ENCODE measurements at regions not wholly inside any gene's neighbourhood (a gene's known extent, or its start where the extent isn't known, plus 50 kb on each side); places are given as distances from the start of the nearest gene placed in this dataset.
"Not testable (repeated sequence)": the region's sequence is repeated elsewhere in the genome, so short reads cannot be mapped to it uniquely, and the experiment has no call there.

- no peak for DNase-seq (ENCODE audit: unreplicated experiment)
- Mint-ChIP-seq H3K27me3 (ENCODE audit: insufficient read depth, unreplicated experiment) (peaks cover 82% of the 10 kb centered on the region), H3K4me3 (ENCODE audit: unreplicated experiment) (no peak overlapping the region), H3K9me3 (ENCODE audit: unreplicated experiment) (no peaks in the 10 kb centered on the region), H3K36me3 (ENCODE audit: insufficient read depth, unreplicated experiment) (no peaks in the 10 kb centered on the region), H3K27ac (ENCODE audit: low read depth, unreplicated experiment) (no peak overlapping the region), H3K4me1 (ENCODE audit: insufficient read depth, unreplicated experiment) (no peaks in the 10 kb centered on the region)
- BruUV-seq (replicated peaks): no TSS peak
- TF ChIP-seq CTCF (IDR thresholded peaks at IDR 0.05; ENCODE audit: unreplicated experiment): no peak
- intact Hi-C loops (cut with micrococcal nuclease): no loop called here
- ChIA-PET CTCF (interaction anchor here (0.6 to 0.9 kb wide), 2 partner anchors 12 to 126 kb away, joined by 4 to 6 read pairs; no protein-coding TSS in a partner anchor), POLR2A (no interaction called here)
Observed at GRCh38 chr9:15068261-15068660, 158.0 kb upstream of the FREM1 start.

GRCh38 chr9:15059003-15059402 lies 148.8 kb upstream of the FREM1 start:
- intact Hi-C loops (cut with micrococcal nuclease): no loop called here
- Mint-ChIP-seq H3K4me3 (ENCODE audit: unreplicated experiment) (no peak overlapping the region), H3K9me3 (ENCODE audit: unreplicated experiment) (no peaks in the 10 kb centered on the region), H3K27me3 (ENCODE audit: insufficient read depth, unreplicated experiment) (peaks cover 58% of the 10 kb centered on the region), H3K36me3 (ENCODE audit: insufficient read depth, unreplicated experiment) (peaks cover 6% of the 10 kb centered on the region), H3K27ac (ENCODE audit: low read depth, unreplicated experiment) (no peak overlapping the region), H3K4me1 (ENCODE audit: insufficient read depth, unreplicated experiment) (no peaks in the 10 kb centered on the region)
- CTCF ChIA-PET: no interaction called here
- no TSS peak for BruUV-seq (replicated peaks)
- POLR2A ChIA-PET: no interaction called here
- no peak for TF ChIP-seq CTCF (IDR thresholded peaks at IDR 0.05; ENCODE audit: unreplicated experiment)
- DNase-seq (ENCODE audit: unreplicated experiment): no peak

GRCh38 chr9:15058236-15058635 lies 148.0 kb upstream of the FREM1 start:
- intact Hi-C loops (cut with micrococcal nuclease): no loop called here
- H3K27ac Mint-ChIP-seq (ENCODE audit: low read depth, unreplicated experiment): no peak overlapping the region
- H3K36me3 Mint-ChIP-seq (ENCODE audit: insufficient read depth, unreplicated experiment): peaks cover 6% of the 10 kb centered on the region
- H3K27me3 Mint-ChIP-seq (ENCODE audit: insufficient read depth, unreplicated experiment): peaks cover 58% of the 10 kb centered on the region
- H3K4me3 Mint-ChIP-seq (ENCODE audit: unreplicated experiment): no peak overlapping the region
- CTCF ChIA-PET: no interaction called here
- POLR2A ChIA-PET: no interaction called here
- TF ChIP-seq CTCF (IDR thresholded peaks at IDR 0.05; ENCODE audit: unreplicated experiment): no peak
- DNase-seq (ENCODE audit: unreplicated experiment): no peak
- H3K4me1 Mint-ChIP-seq (ENCODE audit: insufficient read depth, unreplicated experiment): no peaks in the 10 kb centered on the region
- no TSS peak for BruUV-seq (replicated peaks)
- no peaks in the 10 kb centered on the region for H3K9me3 Mint-ChIP-seq (ENCODE audit: unreplicated experiment)

- BruUV-seq (replicated peaks); H3K27ac Mint-ChIP-seq (ENCODE audit: low read depth, unreplicated experiment); H3K36me3 Mint-ChIP-seq (ENCODE audit: insufficient read depth, unreplicated experiment); H3K9me3 Mint-ChIP-seq (ENCODE audit: unreplicated experiment); CTCF ChIA-PET; POLR2A ChIA-PET; H3K4me1 Mint-ChIP-seq (ENCODE audit: insufficient read depth, unreplicated experiment); H3K4me3 Mint-ChIP-seq (ENCODE audit: unreplicated experiment); intact Hi-C loops (cut with micrococcal nuclease): not testable (repeated sequence)
- peak; percentile 7 for DNase-seq (ENCODE audit: unreplicated experiment)
- peaks cover 67% of the 10 kb centered on the region for H3K27me3 Mint-ChIP-seq (ENCODE audit: insufficient read depth, unreplicated experiment)
Observed at GRCh38 chr9:15055284-15055683, 145.1 kb upstream of the FREM1 start.

GRCh38 chr9:15048772-15049171 lies 138.5 kb upstream of the FREM1 start:
- H3K9me3 Mint-ChIP-seq (ENCODE audit: unreplicated experiment): no peaks in the 10 kb centered on the region
- H3K4me1 Mint-ChIP-seq (ENCODE audit: insufficient read depth, unreplicated experiment): no peaks in the 10 kb centered on the region
- H3K4me3 Mint-ChIP-seq (ENCODE audit: unreplicated experiment): no peak overlapping the region
- ChIA-PET POLR2A (no interaction called here), CTCF (no interaction called here)
- H3K27ac Mint-ChIP-seq (ENCODE audit: low read depth, unreplicated experiment): no peak overlapping the region
- H3K27me3 Mint-ChIP-seq (ENCODE audit: insufficient read depth, unreplicated experiment): peaks cover 73% of the 10 kb centered on the region
- DNase-seq (ENCODE audit: unreplicated experiment): no peak
- intact Hi-C loops (cut with micrococcal nuclease): no loop called here
- TF ChIP-seq CTCF (IDR thresholded peaks at IDR 0.05; ENCODE audit: unreplicated experiment): no peak
- BruUV-seq (replicated peaks): no TSS peak
- H3K36me3 Mint-ChIP-seq (ENCODE audit: insufficient read depth, unreplicated experiment): no peaks in the 10 kb centered on the region

All from MCF 10A (cell line).